H4 (cell line): ENCODE measurements at regions not wholly inside any gene's neighbourhood (a gene's known extent, or its start where the extent isn't known, plus 50 kb on each side); places are given as distances from the start of the nearest gene placed in this dataset.
"Not testable (repeated sequence)": the region's sequence is repeated elsewhere in the genome, so short reads cannot be mapped to it uniquely, and the experiment has no call there.

Source experiments
- DNase-seq: peaks from one replicate; pipeline ENCODE4 v3.0.0-alpha.2; 2015; ENCODE audit warnings: low spot score

- no peak for DNase-seq
Measured at GRCh38 chr15:29511663-29512062, 242.0 kb upstream of the NSMCE3 start.

GRCh38 chr15:29505535-29505934 is 235.9 kb upstream of the NSMCE3 start:
- not testable (repeated sequence) for DNase-seq

GRCh38 chr15:29490747-29491471 is 221.3 kb upstream of the NSMCE3 start:
- no peak for DNase-seq

GRCh38 chr15:29480949-29481348 is 211.3 kb upstream of the NSMCE3 start:
- no peak for DNase-seq

GRCh38 chr15:29480278-29480677 is 210.7 kb upstream of the NSMCE3 start:
- DNase-seq = no peak

GRCh38 chr15:29477256-29477655 is 207.6 kb upstream of the NSMCE3 start:
- no peak for DNase-seq

- DNase-seq = no peak
Measured at GRCh38 chr15:29476503-29477080, 207.0 kb upstream of the NSMCE3 start.

- no peak for DNase-seq
Measured at GRCh38 chr15:29475096-29475495, 205.5 kb upstream of the NSMCE3 start.

GRCh38 chr15:29473621-29474105 is 204.0 kb upstream of the NSMCE3 start:
- DNase-seq = no peak

GRCh38 chr15:29472901-29473445 is 203.4 kb upstream of the NSMCE3 start:
- DNase-seq = no peak

- no peak for DNase-seq
Measured at GRCh38 chr15:29471757-29472156, 202.1 kb upstream of the NSMCE3 start.

- DNase-seq = no peak
Measured at GRCh38 chr15:29471306-29471705, 201.7 kb upstream of the NSMCE3 start.

GRCh38 chr15:29470794-29471193 is 201.2 kb upstream of the NSMCE3 start:
- no peak for DNase-seq

- no peak for DNase-seq
Measured at GRCh38 chr15:29470311-29470710, 200.7 kb upstream of the NSMCE3 start.

GRCh38 chr15:29468899-29469298 is 199.3 kb upstream of the NSMCE3 start:
- DNase-seq = no peak

GRCh38 chr15:29467091-29467490 is 197.5 kb upstream of the NSMCE3 start:
- DNase-seq = no peak

- no peak for DNase-seq
Measured at GRCh38 chr15:29466292-29466691, 196.7 kb upstream of the NSMCE3 start.

- no peak for DNase-seq
Measured at GRCh38 chr15:29465816-29466215, 196.2 kb upstream of the NSMCE3 start.

GRCh38 chr15:29465196-29465595 is 195.6 kb upstream of the NSMCE3 start:
- no peak for DNase-seq

- no peak for DNase-seq
Measured at GRCh38 chr15:29461877-29462276, 192.3 kb upstream of the NSMCE3 start.

- DNase-seq = no peak
Measured at GRCh38 chr15:29458361-29458760, 188.7 kb upstream of the NSMCE3 start.

- DNase-seq = no peak
Measured at GRCh38 chr15:29457729-29458128, 188.1 kb upstream of the NSMCE3 start.

GRCh38 chr15:29456964-29457363 is 187.3 kb upstream of the NSMCE3 start:
- no peak for DNase-seq
